HG03064 (cell line): ENCODE measurements at regions not wholly inside any gene's neighbourhood (a gene's known extent, or its start where the extent isn't known, plus 50 kb on each side); places are given as distances from the start of the nearest gene placed in this dataset.
"Not testable (repeated sequence)": the region's sequence is repeated elsewhere in the genome, so short reads cannot be mapped to it uniquely, and the experiment has no call there.

Source experiments
- ATAC-seq: cut with Tn5 transposase; IDR thresholded peaks from one replicate; pipeline ENCODE4 v1.9.1; 2021; ENCODE audit warnings: low read depth; ENCODE audit not compliant: unreplicated experiment

GRCh38 chr12:28059668-28060067 is 87.1 kb upstream of the PTHLH start:
- ATAC-seq, result no peak

- no peak for ATAC-seq
Measured at GRCh38 chr12:28060871-28061270, 88.3 kb upstream of the PTHLH start.

- ATAC-seq, result no peak
Measured at GRCh38 chr12:28063355-28063880, 90.9 kb upstream of the PTHLH start.

- ATAC-seq, result no peak
Measured at GRCh38 chr12:28065374-28065773, 92.8 kb upstream of the PTHLH start.

- no peak for ATAC-seq
Measured at GRCh38 chr12:28065889-28066630, 93.5 kb upstream of the PTHLH start.

- ATAC-seq, result no peak
Measured at GRCh38 chr12:28066879-28067278, 94.3 kb upstream of the PTHLH start.

GRCh38 chr12:28068467-28068866 is 95.9 kb upstream of the PTHLH start:
- ATAC-seq, result no peak

- no peak for ATAC-seq
Measured at GRCh38 chr12:28079539-28079938, 107.0 kb upstream of the PTHLH start.

- no peak for ATAC-seq
Measured at GRCh38 chr12:28082096-28082495, 108.2 kb upstream of the CCDC91 start.

- ATAC-seq, result no peak
Measured at GRCh38 chr12:28083840-28084678, 106.2 kb upstream of the CCDC91 start.

- ATAC-seq, result peak; percentile 58
Measured at GRCh38 chr12:28086521-28087155, 103.6 kb upstream of the CCDC91 start.

- no peak for ATAC-seq
Measured at GRCh38 chr12:28088566-28089272, 101.5 kb upstream of the CCDC91 start.

GRCh38 chr12:28089338-28089737 is 100.9 kb upstream of the CCDC91 start:
- no peak for ATAC-seq

GRCh38 chr12:28090835-28091234 is 99.4 kb upstream of the CCDC91 start:
- no peak for ATAC-seq

GRCh38 chr12:28092396-28092795 is 97.9 kb upstream of the CCDC91 start:
- no peak for ATAC-seq

GRCh38 chr12:28096649-28097048 is 93.6 kb upstream of the CCDC91 start:
- ATAC-seq, result no peak

- no peak for ATAC-seq
Measured at GRCh38 chr12:28097221-28097620, 93.0 kb upstream of the CCDC91 start.

- not testable (repeated sequence) for ATAC-seq
Measured at GRCh38 chr12:28099245-28099644, 91.0 kb upstream of the CCDC91 start.

GRCh38 chr12:28099871-28100270 is 90.4 kb upstream of the CCDC91 start:
- ATAC-seq, result no peak

GRCh38 chr12:28100717-28101116 is 89.5 kb upstream of the CCDC91 start:
- no peak for ATAC-seq

- ATAC-seq, result no peak
Measured at GRCh38 chr12:28104316-28104715, 85.9 kb upstream of the CCDC91 start.
